Fibroblast of pulmonary artery (primary cell): ENCODE measurements at regions not wholly inside any gene's neighbourhood (a gene's known extent, or its start where the extent isn't known, plus 50 kb on each side); places are given as distances from the start of the nearest gene placed in this dataset.
A peak's percentile ranks its signal among the peaks of the same experiment; 100 is the strongest.

Source experiments
- DNase-seq: peaks from one replicate; pipeline ENCODE4 v3.0.0-alpha.2; 2010; ENCODE audit warnings: low read depth
- H3K4me3 ChIP-seq: replicated peaks from 2 replicates; pipeline ENCODE4 v1.5.1; 2011; ENCODE audit warnings: low read depth, mild to moderate bottlenecking, control low read depth, low read length, moderate library complexity
- TF ChIP-seq, protein P1 (sequence below): IDR thresholded peaks from 2 replicates; pipeline ENCODE4 v1.5.1; 2011; ENCODE audit warnings: mild to moderate bottlenecking, control low read depth, low read length, inconsistent platforms; ENCODE audit errors: missing control alignments

- no peak for DNase-seq
- TF ChIP-seq, protein P1, sequence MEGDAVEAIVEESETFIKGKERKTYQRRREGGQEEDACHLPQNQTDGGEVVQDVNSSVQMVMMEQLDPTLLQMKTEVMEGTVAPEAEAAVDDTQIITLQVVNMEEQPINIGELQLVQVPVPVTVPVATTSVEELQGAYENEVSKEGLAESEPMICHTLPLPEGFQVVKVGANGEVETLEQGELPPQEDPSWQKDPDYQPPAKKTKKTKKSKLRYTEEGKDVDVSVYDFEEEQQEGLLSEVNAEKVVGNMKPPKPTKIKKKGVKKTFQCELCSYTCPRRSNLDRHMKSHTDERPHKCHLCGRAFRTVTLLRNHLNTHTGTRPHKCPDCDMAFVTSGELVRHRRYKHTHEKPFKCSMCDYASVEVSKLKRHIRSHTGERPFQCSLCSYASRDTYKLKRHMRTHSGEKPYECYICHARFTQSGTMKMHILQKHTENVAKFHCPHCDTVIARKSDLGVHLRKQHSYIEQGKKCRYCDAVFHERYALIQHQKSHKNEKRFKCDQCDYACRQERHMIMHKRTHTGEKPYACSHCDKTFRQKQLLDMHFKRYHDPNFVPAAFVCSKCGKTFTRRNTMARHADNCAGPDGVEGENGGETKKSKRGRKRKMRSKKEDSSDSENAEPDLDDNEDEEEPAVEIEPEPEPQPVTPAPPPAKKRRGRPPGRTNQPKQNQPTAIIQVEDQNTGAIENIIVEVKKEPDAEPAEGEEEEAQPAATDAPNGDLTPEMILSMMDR: no peak
- no peak overlapping the region for H3K4me3 ChIP-seq
Measured at GRCh38 chr11:11735586-11735985, 106.2 kb upstream of the USP47 start.

GRCh38 chr11:11733246-11733747, 108.5 kb upstream of the USP47 start:
- TF ChIP-seq, protein P1: no peak
- DNase-seq: no peak
- H3K4me3 ChIP-seq: no peak overlapping the region

- no peak for DNase-seq
- TF ChIP-seq, protein P1: no peak
- no peak overlapping the region for H3K4me3 ChIP-seq
Measured at GRCh38 chr11:11732116-11732515, 109.7 kb upstream of the USP47 start.

- no peak overlapping the region for H3K4me3 ChIP-seq
- TF ChIP-seq, protein P1: no peak
- DNase-seq: peak; percentile 4
Measured at GRCh38 chr11:11731311-11732083, 109.7 kb upstream of the GALNT18 start.

DNA sequence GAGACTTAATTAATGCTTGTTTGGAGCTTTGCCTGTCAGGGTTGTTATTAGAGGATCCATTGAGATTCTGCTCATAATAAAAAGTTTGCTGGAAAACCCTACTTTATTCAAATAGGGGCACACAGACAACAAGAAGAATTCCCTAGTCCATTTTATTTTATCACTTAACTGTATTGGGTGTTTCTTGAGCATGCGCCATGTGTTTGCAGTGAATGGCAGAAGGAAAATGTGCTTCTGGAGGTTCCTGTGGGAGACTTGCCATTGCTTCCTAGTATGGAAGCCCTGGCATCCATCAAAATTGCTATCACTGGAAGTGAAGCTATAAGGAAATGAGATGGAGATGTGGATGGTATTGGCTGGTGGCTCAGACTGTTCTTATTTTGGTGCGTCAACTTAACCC, 106.6 kb upstream of the GALNT18 start:
- TF ChIP-seq, protein P1: no peak

DNA sequence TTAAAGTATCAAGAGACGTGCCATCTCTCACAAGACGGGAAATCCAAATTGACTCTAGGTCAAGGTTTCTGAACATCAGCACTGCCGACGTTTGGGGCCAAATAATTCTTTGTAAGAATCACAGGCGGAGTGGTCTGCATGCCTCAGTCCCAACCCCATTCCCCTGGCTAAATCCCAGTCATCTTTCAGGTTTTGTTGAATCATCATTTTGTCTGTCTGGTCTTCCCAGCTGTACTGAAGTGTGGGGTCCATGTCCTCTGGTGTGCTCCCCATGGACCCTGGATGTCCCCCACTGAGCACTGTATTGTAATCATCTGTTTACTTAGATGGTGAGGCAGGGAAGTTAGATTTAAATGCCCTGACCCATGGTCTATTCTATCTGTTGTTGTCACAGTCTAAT, 103.6 kb upstream of the GALNT18 start:
- no peak for DNase-seq
- TF ChIP-seq, protein P1: no peak
- no peak overlapping the region for H3K4me3 ChIP-seq

More for the DNA sequence above, 106.6 kb upstream of the GALNT18 start:
- DNase-seq: no peak
- no peak overlapping the region for H3K4me3 ChIP-seq

GRCh38 chr11:11724994-11725393, 103.2 kb upstream of the GALNT18 start:
- TF ChIP-seq, protein P1: no peak
- H3K4me3 ChIP-seq: no peak overlapping the region
- no peak for DNase-seq
